Fibroblast of lung (primary cell): ENCODE measurements at regions not wholly inside any gene's neighbourhood (a gene's known extent, or its start where the extent isn't known, plus 50 kb on each side); places are given as distances from the start of the nearest gene placed in this dataset.

Experiments
- DNase-seq, 2 donors: peaks; one replicate each; pipeline versions ENCODE4 v3.0.0 to v3.0.0-alpha.2; 2010; ENCODE audit warnings: low read depth in 2 of 2
- H2AFZ ChIP-seq: 2 replicates; pipeline ENCODE4 v1.5.1; 2012; ENCODE audit warnings: low read length, control low read depth, inconsistent platforms
- H3K27ac ChIP-seq: 2 replicates; pipeline ENCODE4 v1.5.1; 2011; ENCODE audit warnings: low read length, control low read depth; ENCODE audit not compliant: insufficient read depth
- H3K27me3 ChIP-seq: 2 replicates; pipeline ENCODE4 v1.5.1; 2011; ENCODE audit warnings: mild to moderate bottlenecking, low read length; ENCODE audit not compliant: control insufficient read depth, insufficient read depth
- H3K36me3 ChIP-seq: 2 replicates; pipeline ENCODE4 v1.5.1; 2011; ENCODE audit warnings: low read length; ENCODE audit not compliant: control insufficient read depth, insufficient read depth
- H3K4me1 ChIP-seq: 2 replicates; pipeline ENCODE4 v1.5.1; 2011; ENCODE audit warnings: low read length; ENCODE audit not compliant: control insufficient read depth, insufficient read depth; ENCODE audit errors: extremely low read depth
- H3K4me2 ChIP-seq: 2 replicates; pipeline ENCODE4 v1.5.1; 2011; ENCODE audit warnings: low read length, control low read depth; ENCODE audit not compliant: insufficient read depth; ENCODE audit errors: extremely low read depth
- H3K4me3 ChIP-seq, 4 experiments: fragments of 200-600 bp in 1 of 4; sonication (generic) in 1 of 4; replicated peaks in 1 of 4; 2 replicates each; pipeline ENCODE4 v1.5.1; 2011 to 2016; ENCODE audit warnings: low read length in 4 of 4, low read depth in 3 of 4, mild to moderate bottlenecking in 3 of 4, control low read depth in 2 of 4, inconsistent platforms in 1 of 4, mixed read lengths in 1 of 4; ENCODE audit not compliant: insufficient read depth in 1 of 4; ENCODE audit errors: control extremely low read depth in 1 of 4
- H3K79me2 ChIP-seq: 2 replicates; pipeline ENCODE4 v1.5.1; 2012; ENCODE audit warnings: mild to moderate bottlenecking, low read length, inconsistent platforms; ENCODE audit not compliant: control insufficient read depth, insufficient read depth
- H3K9ac ChIP-seq: 2 replicates; pipeline ENCODE4 v1.5.1; 2011; ENCODE audit warnings: mild to moderate bottlenecking, low read length, control low read depth; ENCODE audit not compliant: insufficient read depth
- H3K9me3 ChIP-seq: 2 replicates; pipeline ENCODE4 v1.5.1; 2012; ENCODE audit warnings: low read depth, low read length; ENCODE audit not compliant: control insufficient read depth, insufficient read depth
- H4K20me1 ChIP-seq: 2 replicates; pipeline ENCODE4 v1.5.1; 2011; ENCODE audit warnings: low read length; ENCODE audit not compliant: control insufficient read depth, insufficient read depth; ENCODE audit errors: extremely low read depth
- EZH2 ChIP-seq: IDR thresholded peaks from 2 replicates; pipeline ENCODE4 v1.5.1; 2012; ENCODE audit warnings: low read length, control low read depth, mild to moderate bottlenecking; ENCODE audit errors: missing control alignments
- TF ChIP-seq, protein P1 (sequence below), 2 donors: IDR thresholded peaks in 1 of 2; conservative IDR thresholded peaks in 1 of 2; 1 replicate in 1 of 2; 2 replicates in 1 of 2; pipeline ENCODE4 v1.5.1; 2011 to 2012; ENCODE audit warnings: low read length in 2 of 2, control low read depth in 1 of 2, inconsistent platforms in 1 of 2, low read depth in 1 of 2, mild to moderate bottlenecking in 1 of 2

DNA sequence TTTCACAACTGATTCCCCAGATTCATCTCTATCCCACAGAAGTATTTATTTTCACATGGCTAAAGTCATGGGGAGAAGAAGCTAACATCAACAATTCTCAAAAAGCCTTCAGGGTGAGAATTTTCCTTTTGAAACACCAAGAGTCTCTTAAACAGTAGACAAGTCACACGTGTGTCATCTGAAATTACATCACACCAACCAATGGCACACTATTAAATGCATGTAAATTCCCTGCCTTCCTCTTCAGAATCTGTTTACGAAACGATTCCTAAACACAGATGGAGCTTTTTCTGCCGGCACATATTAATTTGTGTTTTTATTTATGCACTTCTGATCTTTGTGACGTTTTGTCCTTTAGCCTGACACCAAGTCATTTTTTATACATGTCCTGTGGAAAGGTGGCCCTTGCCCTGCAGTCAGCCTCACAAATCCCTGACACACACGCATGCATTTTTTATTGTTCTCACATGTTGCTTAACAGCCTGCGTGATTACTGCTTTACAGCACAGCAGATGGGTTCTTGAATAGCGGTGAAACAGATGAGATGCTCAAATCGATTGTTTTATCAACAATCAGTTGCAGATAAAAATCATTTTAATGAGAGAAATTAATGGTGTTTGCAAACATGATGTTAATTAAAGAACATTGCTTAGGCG lies 735.9 kb upstream of the TENM3 start:
- no peak for TF ChIP-seq EZH2
- TF ChIP-seq, protein P1, sequence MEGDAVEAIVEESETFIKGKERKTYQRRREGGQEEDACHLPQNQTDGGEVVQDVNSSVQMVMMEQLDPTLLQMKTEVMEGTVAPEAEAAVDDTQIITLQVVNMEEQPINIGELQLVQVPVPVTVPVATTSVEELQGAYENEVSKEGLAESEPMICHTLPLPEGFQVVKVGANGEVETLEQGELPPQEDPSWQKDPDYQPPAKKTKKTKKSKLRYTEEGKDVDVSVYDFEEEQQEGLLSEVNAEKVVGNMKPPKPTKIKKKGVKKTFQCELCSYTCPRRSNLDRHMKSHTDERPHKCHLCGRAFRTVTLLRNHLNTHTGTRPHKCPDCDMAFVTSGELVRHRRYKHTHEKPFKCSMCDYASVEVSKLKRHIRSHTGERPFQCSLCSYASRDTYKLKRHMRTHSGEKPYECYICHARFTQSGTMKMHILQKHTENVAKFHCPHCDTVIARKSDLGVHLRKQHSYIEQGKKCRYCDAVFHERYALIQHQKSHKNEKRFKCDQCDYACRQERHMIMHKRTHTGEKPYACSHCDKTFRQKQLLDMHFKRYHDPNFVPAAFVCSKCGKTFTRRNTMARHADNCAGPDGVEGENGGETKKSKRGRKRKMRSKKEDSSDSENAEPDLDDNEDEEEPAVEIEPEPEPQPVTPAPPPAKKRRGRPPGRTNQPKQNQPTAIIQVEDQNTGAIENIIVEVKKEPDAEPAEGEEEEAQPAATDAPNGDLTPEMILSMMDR (conservative IDR thresholded peaks at IDR 0.05 in 1 of 2, IDR thresholded peaks at IDR 0.05 in 1 of 2; ENCODE audit: low read depth in 1 of 2, low read length in 2 of 2): no peak
- H2AFZ ChIP-seq: no peak overlapping the region
- no peak overlapping the region for H3K4me2 ChIP-seq
- no peaks in the 10 kb centered on the region for H3K27me3 ChIP-seq
- H3K9ac ChIP-seq: no peak overlapping the region
- H3K4me3 ChIP-seq: no peak overlapping the region
- no peaks in the 10 kb centered on the region for H3K36me3 ChIP-seq
- no peaks in the 10 kb centered on the region for H3K9me3 ChIP-seq
- H3K27ac ChIP-seq: no peak overlapping the region
- no peaks in the 10 kb centered on the region for H3K4me1 ChIP-seq
- H3K79me2 ChIP-seq: no peaks in the 10 kb centered on the region
- no peaks in the 10 kb centered on the region for H4K20me1 ChIP-seq
- no peak for DNase-seq

DNA sequence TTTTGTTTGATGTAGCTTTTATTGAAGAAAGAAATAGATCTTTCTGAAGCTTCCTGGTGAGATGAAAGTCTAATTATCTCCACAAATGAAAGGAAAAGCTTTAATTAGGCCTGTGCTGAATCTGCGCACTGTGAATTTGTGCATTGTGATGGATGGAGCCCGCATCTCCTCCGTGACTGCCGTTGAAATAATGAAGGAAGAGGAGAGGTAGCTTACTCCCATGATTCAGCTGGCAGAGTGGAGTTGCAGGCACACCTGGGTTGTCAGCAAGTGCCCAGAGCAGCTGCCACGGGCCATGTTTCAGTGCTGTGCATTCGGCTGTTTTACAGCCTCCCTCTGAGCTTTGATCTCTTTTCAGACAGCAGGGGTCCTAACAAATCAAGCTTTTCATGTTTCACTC lies 735.3 kb upstream of the TENM3 start:
- no peaks in the 10 kb centered on the region for H3K4me1 ChIP-seq
- H3K9ac ChIP-seq: no peak overlapping the region
- H3K9me3 ChIP-seq: no peaks in the 10 kb centered on the region
- no peak overlapping the region for H2AFZ ChIP-seq
- DNase-seq: no peak
- TF ChIP-seq EZH2: no peak
- TF ChIP-seq, protein P1 (conservative IDR thresholded peaks at IDR 0.05 in 1 of 2, IDR thresholded peaks at IDR 0.05 in 1 of 2; ENCODE audit: low read depth in 1 of 2, low read length in 2 of 2): no peak
- H3K4me2 ChIP-seq: no peak overlapping the region
- no peaks in the 10 kb centered on the region for H4K20me1 ChIP-seq
- H3K4me3 ChIP-seq: no peak overlapping the region
- no peak overlapping the region for H3K27ac ChIP-seq
- no peaks in the 10 kb centered on the region for H3K27me3 ChIP-seq
- H3K79me2 ChIP-seq: no peaks in the 10 kb centered on the region
- no peaks in the 10 kb centered on the region for H3K36me3 ChIP-seq

DNA sequence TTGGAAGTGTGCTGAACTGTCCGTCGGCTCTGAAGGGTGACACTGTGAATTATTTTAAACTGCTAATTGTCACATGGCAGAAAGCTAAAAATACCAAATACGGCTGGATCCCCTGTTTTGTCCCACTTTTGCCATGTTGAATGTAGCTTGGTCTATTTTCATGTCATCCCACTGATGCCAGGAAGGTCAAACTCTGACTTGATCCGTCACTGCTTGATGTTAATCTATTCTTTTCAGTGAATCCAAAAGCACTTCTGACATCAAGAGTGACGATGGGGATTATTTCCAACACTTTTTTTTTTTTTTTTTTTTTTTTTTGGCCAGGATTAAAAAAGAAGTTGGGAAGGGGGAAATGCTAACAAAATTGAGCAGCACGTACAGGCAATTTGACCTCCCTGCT lies 734.6 kb upstream of the TENM3 start:
- Histone ChIP-seq H3K79me2 (no peaks in the 10 kb centered on the region), H2AFZ (no peak overlapping the region), H3K4me1 (no peaks in the 10 kb centered on the region), H3K4me2 (no peak overlapping the region), H3K27ac (no peak overlapping the region), H3K9ac (no peak overlapping the region), H3K36me3 (no peaks in the 10 kb centered on the region), H3K9me3 (no peaks in the 10 kb centered on the region), H4K20me1 (no peaks in the 10 kb centered on the region), H3K27me3 (no peaks in the 10 kb centered on the region), H3K4me3 (no peak overlapping the region)
- DNase-seq: no peak
- TF ChIP-seq, protein P1 (conservative IDR thresholded peaks at IDR 0.05 in 1 of 2, IDR thresholded peaks at IDR 0.05 in 1 of 2; ENCODE audit: low read depth in 1 of 2, low read length in 2 of 2): no peak
- no peak for TF ChIP-seq EZH2
